Endothelial cell of umbilical vein (primary cell): ENCODE measurements at regions not wholly inside any gene's neighbourhood (a gene's known extent, or its start where the extent isn't known, plus 50 kb on each side); places are given as distances from the start of the nearest gene placed in this dataset.

Experiments used
- BruUV-seq: library from RNA; stranded (reverse); fragments of 400-500 nt; replicated peaks from 2 replicates; lab custom pipeline; 2021; lab: Mats Ljungman, UMichigan
- CTCF ChIA-PET: fragments of 300-600, 350-600 bp; sonication (Branson Sonifier 250); formaldehyde crosslinking; loops from one replicate; lab custom pipeline; 2021; ENCODE audit warnings: antibody characterized with exemption, inconsistent platforms; lab: Charles Lee
- POLR2A ChIA-PET: fragments of 300-600, 350-600 bp; sonication (Branson Sonifier 250); formaldehyde crosslinking; loops from one replicate; lab custom pipeline; 2021; ENCODE audit warnings: antibody characterized with exemption, inconsistent platforms; lab: Charles Lee
- DNase-seq: peaks from one replicate; pipeline ENCODE4 v3.0.0-alpha.2; 2011; ENCODE audit warnings: low read depth, low spot score
- FAIRE-seq: peaks from 2 replicates; lab custom pipeline; 2011; peaks lifted over from hg19 to GRCh38; lab: Jason Lieb, UNC
- H2AFZ ChIP-seq: 2 replicates; pipeline ENCODE4 v1.6.0; 2012; ENCODE audit warnings: low read depth, low read length, control low read depth, inconsistent platforms
- H3K27ac ChIP-seq: 2 replicates; pipeline ENCODE4 v1.5.1; 2011; ENCODE audit warnings: low read depth, mild to moderate bottlenecking, control low read depth, low read length, moderate library complexity; ENCODE audit not compliant: insufficient read depth
- H3K27me3 ChIP-seq, 2 experiments: 2 replicates each; pipeline versions ENCODE4 v1.6.0 to v1.6.1; 2011; ENCODE audit warnings: low read length in 2 of 2, mixed read lengths in 1 of 2; ENCODE audit not compliant: control insufficient read depth in 2 of 2, insufficient read depth in 2 of 2
- H3K36me3 ChIP-seq, 2 experiments: 2 replicates in 1 of 2; 3 replicates in 1 of 2; pipeline ENCODE4 v1.5.1; 2011; ENCODE audit warnings: low read length in 2 of 2, mild to moderate bottlenecking in 1 of 2, moderate library complexity in 1 of 2; ENCODE audit not compliant: control insufficient read depth in 2 of 2, insufficient read depth in 2 of 2; ENCODE audit errors: extremely low read depth in 1 of 2
- H3K4me1 ChIP-seq: 3 replicates; pipeline ENCODE4 v1.5.1; 2011; ENCODE audit warnings: mild to moderate bottlenecking, low read length; ENCODE audit not compliant: control insufficient read depth, insufficient read depth; ENCODE audit errors: extremely low read depth
- H3K4me2 ChIP-seq: 2 replicates; pipeline ENCODE4 v1.6.1; 2011; ENCODE audit warnings: low read length, control low read depth, mixed read lengths; ENCODE audit not compliant: insufficient read depth
- H3K4me3 ChIP-seq, 3 experiments: fragments of 200-600 bp in 1 of 3; sonication (generic), shearing (Covaris generic) in 1 of 3; replicated peaks in 1 of 3; 2 replicates each; pipeline ENCODE4 v1.5.1; 2011 to 2016; ENCODE audit warnings: control low read depth in 3 of 3, low read length in 3 of 3, mild to moderate bottlenecking in 2 of 3, inconsistent platforms in 1 of 3, low read depth in 1 of 3, moderate library complexity in 1 of 3; ENCODE audit not compliant: insufficient read depth in 1 of 3
- H3K79me2 ChIP-seq: 2 replicates; pipeline ENCODE4 v1.6.0; 2012; ENCODE audit warnings: low read length, inconsistent platforms; ENCODE audit not compliant: control insufficient read depth, insufficient read depth
- H3K9ac ChIP-seq: replicated peaks from 2 replicates; pipeline ENCODE3; 2011; ENCODE audit warnings: low read length, control low read depth; ENCODE audit not compliant: insufficient read depth; ENCODE audit errors: extremely low read depth
- H3K9me1 ChIP-seq: replicated peaks from 3 replicates; pipeline ENCODE4 v1.6.0; 2011; ENCODE audit warnings: mild to moderate bottlenecking, low read length; ENCODE audit not compliant: control insufficient read depth, insufficient read depth; ENCODE audit errors: extremely low read depth
- H3K9me3 ChIP-seq: replicated peaks from 2 replicates; pipeline ENCODE4 v1.5.1; 2012; ENCODE audit warnings: low read length, inconsistent platforms; ENCODE audit not compliant: control insufficient read depth, insufficient read depth
- H4K20me1 ChIP-seq: replicated peaks from 2 replicates; pipeline ENCODE3; 2011; ENCODE audit warnings: mild to moderate bottlenecking, low read length; ENCODE audit not compliant: control insufficient read depth, insufficient read depth; ENCODE audit errors: extremely low read depth
- CTCF ChIP-seq, 2 donors: IDR thresholded peaks; 1 replicate in 1 of 2; 2 replicates in 1 of 2; pipeline ENCODE4 v1.5.1; 2011; ENCODE audit warnings: low read length in 2 of 2, mild to moderate bottlenecking in 2 of 2, moderate library complexity in 2 of 2, control low read depth in 1 of 2, inconsistent platforms in 1 of 2, low read depth in 1 of 2; ENCODE audit not compliant: insufficient read depth in 1 of 2; ENCODE audit errors: extremely low read depth in 1 of 2
- EZH2 ChIP-seq: IDR thresholded peaks from 2 replicates; pipeline ENCODE4 v1.6.1; 2012; ENCODE audit warnings: borderline replicate concordance, low read depth, mild to moderate bottlenecking, moderate library complexity, low read length, inconsistent platforms; ENCODE audit not compliant: severe bottlenecking
- FOS ChIP-seq: IDR thresholded peaks from 2 replicates; pipeline ENCODE4 v1.6.1; 2011; ENCODE audit warnings: mild to moderate bottlenecking, low read length, moderate library complexity, borderline replicate concordance; ENCODE audit not compliant: insufficient read depth
- GATA2 ChIP-seq: IDR thresholded peaks from 2 replicates; pipeline ENCODE4 v1.7.0; 2011; ENCODE audit warnings: low read depth, mild to moderate bottlenecking, moderate library complexity, mixed read lengths, low read length; ENCODE audit not compliant: insufficient read length, insufficient read depth
- JUN ChIP-seq: IDR thresholded peaks from 2 replicates; pipeline ENCODE4 v1.6.1; 2011; ENCODE audit warnings: borderline replicate concordance, low read depth; ENCODE audit not compliant: insufficient read length, insufficient read depth
- MAX ChIP-seq: IDR thresholded peaks from 2 replicates; pipeline ENCODE4 v1.6.1; 2011; ENCODE audit not compliant: insufficient read depth, insufficient read length
- MYC ChIP-seq: IDR thresholded peaks from one replicate; pipeline ENCODE4 v1.6.1; 2011; ENCODE audit warnings: mild to moderate bottlenecking, low read depth, low read length
- POLR2A ChIP-seq: IDR thresholded peaks from 2 replicates; pipeline ENCODE4 v1.6.1; 2012; ENCODE audit warnings: low read depth, mild to moderate bottlenecking, control low read depth, low read length
- POLR2AphosphoS5 ChIP-seq: IDR thresholded peaks from 2 replicates; pipeline ENCODE4 v1.6.1; 2012; ENCODE audit warnings: low read depth, mild to moderate bottlenecking, control low read depth, low read length, moderate library complexity; ENCODE audit not compliant: insufficient read depth
- dilution Hi-C: fragments of 300-500 bp; cut with MboI; formaldehyde crosslinking; loops from one replicate; pipeline ENCODE4 v1.15.0; 2019; ENCODE audit warnings: low sequenced_read_pairs; ENCODE audit not compliant: extremely low pct_ligation_motif_present
- intact Hi-C: fragments of 100-400 bp; cut with micrococcal nuclease; formaldehyde crosslinking; loops from one replicate; pipeline ENCODE4 v1.10.0; 2022

- Histone ChIP-seq H4K20me1 (no peaks in the 10 kb centered on the region), H3K36me3 (no peaks in the 10 kb centered on the region), H3K9me1 (no peaks in the 10 kb centered on the region), H3K4me1 (no peaks in the 10 kb centered on the region), H3K79me2 (no peaks in the 10 kb centered on the region), H3K27ac (no peak overlapping the region), H2AFZ (no peak overlapping the region), H3K9ac (no peak overlapping the region), H3K9me3 (no peaks in the 10 kb centered on the region), H3K4me2 (no peak overlapping the region), H3K27me3 (no peaks in the 10 kb centered on the region), H3K4me3 (no peak overlapping the region)
- POLR2A ChIA-PET, result no interaction called here
- no TSS peak for BruUV-seq
- intact Hi-C loops, result no loop called here
- dilution Hi-C loops, result no loop called here
- CTCF ChIA-PET, result no interaction called here
- DNase-seq, result no peak
- TF ChIP-seq POLR2AphosphoS5, result no peak
- TF ChIP-seq FOS, result no peak
- TF ChIP-seq MYC, result no peak
- no peak for TF ChIP-seq CTCF (IDR thresholded peaks at IDR 0.05; ENCODE audit: extremely low read depth in 1 of 2, insufficient read depth in 1 of 2, low read depth in 1 of 2, low read length in 2 of 2)
- no peak for TF ChIP-seq GATA2
- TF ChIP-seq JUN, result no peak
- no peak for TF ChIP-seq EZH2
- no peak for TF ChIP-seq MAX
- no peak for TF ChIP-seq POLR2A
- no peak for FAIRE-seq
These were observed 193.3 kb upstream of the HTR1E start for GRCh38 chr6:86744048-86744447.
